ENCODE measurements at regions not wholly inside any gene's neighbourhood (a gene's known extent, or its start where the extent isn't known, plus 50 kb on each side); places are given as distances from the start of the nearest gene placed in this dataset.

- intact Hi-C loops (cut with micrococcal nuclease; ENCODE audit: unreplicated experiment) = no loop called here
- H3K27ac ChIP-seq (ENCODE audit: low read depth, low read length, poor library complexity, severe bottlenecking) = no peak overlapping the region
- ChIA-PET POLR2A (ENCODE audit: low non-redundant PET) (no interaction called here), CTCF (no interaction called here)
- no peaks in the 10 kb centered on the region for H3K27me3 ChIP-seq (replicated peaks; ENCODE audit: insufficient read depth, low read depth, low read length, poor library complexity)
- H3K4me3 ChIP-seq (ENCODE audit: low read depth, low read length, poor library complexity, severe bottlenecking) = no peak overlapping the region
- no peaks in the 10 kb centered on the region for H3K4me1 ChIP-seq (ENCODE audit: insufficient read depth, low read length, poor library complexity, severe bottlenecking)
- TF ChIP-seq CTCF (conservative IDR thresholded peaks at IDR 0.05; ENCODE audit: low read depth, low read length) = no peak
- no peak for TF ChIP-seq EZH2 (IDR thresholded peaks at IDR 0.05; ENCODE audit: borderline replicate concordance, low read depth, low read length, poor library complexity, severe bottlenecking)
- BruUV-seq (replicated peaks) = no TSS peak
- DNase-seq (ENCODE audit: low spot score) = no peak
- no peaks in the 10 kb centered on the region for H3K36me3 ChIP-seq (ENCODE audit: insufficient read depth, low read length, poor library complexity, severe bottlenecking)
- H3K9me3 ChIP-seq (ENCODE audit: low read depth, low read length, poor library complexity, severe bottlenecking) = no peaks in the 10 kb centered on the region
These were observed 360.1 kb upstream of the CHAC2 start for GRCh38 chr2:53407363-53408080.

GRCh38 chr2:53403792-53404413, 363.7 kb upstream of the CHAC2 start:
- TF ChIP-seq CTCF (conservative IDR thresholded peaks at IDR 0.05; ENCODE audit: low read depth, low read length) (no peak), EZH2 (IDR thresholded peaks at IDR 0.05; ENCODE audit: borderline replicate concordance, low read depth, low read length, poor library complexity, severe bottlenecking) (no peak)
- intact Hi-C loops (cut with micrococcal nuclease; ENCODE audit: unreplicated experiment) = no loop called here
- H3K4me1 ChIP-seq (ENCODE audit: insufficient read depth, low read length, poor library complexity, severe bottlenecking) = no peaks in the 10 kb centered on the region
- no peak overlapping the region for H3K4me3 ChIP-seq (ENCODE audit: low read depth, low read length, poor library complexity, severe bottlenecking)
- ChIA-PET POLR2A (ENCODE audit: low non-redundant PET) (no interaction called here), CTCF (no interaction called here)
- H3K27me3 ChIP-seq (replicated peaks; ENCODE audit: insufficient read depth, low read depth, low read length, poor library complexity) = no peaks in the 10 kb centered on the region
- no peaks in the 10 kb centered on the region for H3K36me3 ChIP-seq (ENCODE audit: insufficient read depth, low read length, poor library complexity, severe bottlenecking)
- H3K27ac ChIP-seq (ENCODE audit: low read depth, low read length, poor library complexity, severe bottlenecking) = no peak overlapping the region
- DNase-seq (ENCODE audit: low spot score) = no peak
- BruUV-seq (replicated peaks) = no TSS peak
- no peaks in the 10 kb centered on the region for H3K9me3 ChIP-seq (ENCODE audit: low read depth, low read length, poor library complexity, severe bottlenecking)

GRCh38 chr2:53397085-53397484, 370.5 kb upstream of the CHAC2 start:
- H3K27me3 ChIP-seq (replicated peaks; ENCODE audit: insufficient read depth, low read depth, low read length, poor library complexity) = peaks cover 4% of the 10 kb centered on the region
- ChIA-PET POLR2A (ENCODE audit: low non-redundant PET) (no interaction called here), CTCF (no interaction called here)
- H3K4me1 ChIP-seq (ENCODE audit: insufficient read depth, low read length, poor library complexity, severe bottlenecking) = no peaks in the 10 kb centered on the region
- intact Hi-C loops (cut with micrococcal nuclease; ENCODE audit: unreplicated experiment) = no loop called here
- no peak overlapping the region for H3K4me3 ChIP-seq (ENCODE audit: low read depth, low read length, poor library complexity, severe bottlenecking)
- no peak for DNase-seq (ENCODE audit: low spot score)
- no TSS peak for BruUV-seq (replicated peaks)
- H3K9me3 ChIP-seq (ENCODE audit: low read depth, low read length, poor library complexity, severe bottlenecking) = no peaks in the 10 kb centered on the region
- H3K36me3 ChIP-seq (ENCODE audit: insufficient read depth, low read length, poor library complexity, severe bottlenecking) = no peaks in the 10 kb centered on the region
- TF ChIP-seq CTCF (conservative IDR thresholded peaks at IDR 0.05; ENCODE audit: low read depth, low read length) = no peak
- no peak overlapping the region for H3K27ac ChIP-seq (ENCODE audit: low read depth, low read length, poor library complexity, severe bottlenecking)
